Stomach (tissue), 8 donors: ENCODE measurements at regions not wholly inside any gene's neighbourhood (a gene's known extent, or its start where the extent isn't known, plus 50 kb on each side); places are given as distances from the start of the nearest gene placed in this dataset.

Experiments
- DNase-seq, 2 donors: peaks; one replicate each; pipeline versions ENCODE4 v3.0.0 to v3.0.0-alpha.2; 2013 to 2019
- H3K27ac ChIP-seq, 5 donors: fragments of 200-600 bp in 4 of 5; sonication (generic) in 4 of 5; one replicate each; pipeline ENCODE4 v1.5.1; 2013 to 2019; ENCODE audit warnings: mild to moderate bottlenecking in 1 of 5, moderate library complexity in 1 of 5
- H3K27me3 ChIP-seq, 3 donors: fragments of 200-600 bp; sonication (generic); one replicate each; pipeline ENCODE4 v1.5.1; 2017 to 2019; ENCODE audit warnings: mixed run types in 1 of 3
- H3K36me3 ChIP-seq, 4 donors: fragments of 200-600 bp; sonication (generic); 1 replicate in 3 of 4; 2 replicates in 1 of 4; pipeline ENCODE4 v1.5.1; 2016 to 2019
- H3K4me1 ChIP-seq, 4 donors: fragments of 200-600 bp; sonication (generic); one replicate each; pipeline ENCODE4 v1.5.1; 2016 to 2019
- H3K4me3 ChIP-seq, 4 donors: fragments of 200-600 bp; sonication (generic) in 3 of 4; one replicate each; pipeline ENCODE4 v1.5.1; 2016 to 2019; ENCODE audit warnings: mild to moderate bottlenecking in 1 of 4
- H3K9me3 ChIP-seq, 4 donors: fragments of 200-600 bp; sonication (generic); one replicate each; pipeline ENCODE4 v1.5.1; 2016 to 2019
- CTCF ChIP-seq, 7 experiments: fragments of 450-650 bp in 4 of 7; fragments of 200-600 bp in 3 of 7; sonication (generic) in 3 of 7; IDR thresholded peaks; one replicate each; pipeline ENCODE4 v1.5.1; 2016 to 2019; ENCODE audit warnings: antibody characterized with exemption in 7 of 7, control low read depth in 2 of 7, mild to moderate bottlenecking in 1 of 7
- EP300 ChIP-seq: sonication (generic); formaldehyde crosslinking; IDR thresholded peaks from one replicate; pipeline ENCODE4 v1.6.1; 2017; ENCODE audit warnings: antibody characterized with exemption
- POLR2A ChIP-seq, 4 donors: fragments of 450-650 bp; IDR thresholded peaks; one replicate each; pipeline ENCODE4 v1.6.1; 2016; ENCODE audit warnings: antibody characterized with exemption in 4 of 4, control low read depth in 2 of 4, mild to moderate bottlenecking in 1 of 4, moderate library complexity in 1 of 4
- POLR2AphosphoS5 ChIP-seq, 3 donors: sonication (generic); formaldehyde crosslinking; IDR thresholded peaks; one replicate each; pipeline ENCODE4 v1.6.1; 2016; ENCODE audit warnings: antibody characterized with exemption in 3 of 3
- WGBS, 5 donors: extraction: QIAGEN DNeasy Blood & Tissue Kit in 3 of 5; methylation state at CpG; one replicate each; pipeline versions ENCODE4 v1.1.5 to v1.1.7; 2013 to 2018; 5-methylcytosine and 5-hydroxymethylcytosine counted together
- intact Hi-C: fragments of 100-400 bp; cut with DNase I; formaldehyde crosslinking; loops from one replicate; pipeline ENCODE4 v1.15.1; 2023; ENCODE audit warnings: low total_unique reads
- donor health status: healthy with polysubstance abuse.
- donor health status: Bipolar disorder and iron deficiency.
- donor health status: healthy.

GRCh38 chr4:130855533-130855932, 1759.6 kb downstream of the C4orf33 start:
- TF ChIP-seq EP300, result no peak
- no peak for TF ChIP-seq POLR2AphosphoS5 (IDR thresholded peaks at IDR 0.05)
- TF ChIP-seq POLR2A (IDR thresholded peaks at IDR 0.05), result no peak
- no peak for TF ChIP-seq CTCF (IDR thresholded peaks at IDR 0.05)
- intact Hi-C loops, result no loop called here
- Histone ChIP-seq H3K27ac (no peak overlapping the region), H3K36me3 (no peaks in the 10 kb centered on the region), H3K4me1 (peaks cover 0 to 3% (median 1%) of the 10 kb centered on the region in 4 donors), H3K4me3 (no peak overlapping the region), H3K27me3 (no peaks in the 10 kb centered on the region), H3K9me3 (no peaks in the 10 kb centered on the region)
- WGBS, 5 donors, result 43 to 48% (median 44%) methylated on average over 3 of the region's 3 CpGs
- peak in 1 of 2 donors; percentile 17 for DNase-seq

DNA sequence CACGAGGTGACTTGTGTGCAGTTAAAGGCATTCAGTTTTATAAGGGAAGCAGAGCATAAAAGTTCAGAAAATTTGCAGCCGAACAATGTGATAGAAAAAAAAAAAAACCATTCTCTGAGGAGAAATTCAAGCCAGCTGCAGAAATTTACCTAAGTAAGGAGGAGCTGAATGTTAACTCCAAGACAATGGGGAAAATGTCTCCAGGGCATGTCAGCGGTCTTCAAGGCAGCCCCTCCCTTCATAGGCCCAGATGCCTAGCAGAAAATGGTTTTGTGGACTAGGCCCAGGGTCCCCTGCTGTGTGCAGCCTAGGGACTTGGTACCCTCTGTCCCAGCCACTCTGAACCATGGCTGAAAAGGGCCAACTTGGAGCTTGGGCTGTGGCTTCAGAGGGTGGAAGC, 1764.0 kb downstream of the C4orf33 start:
- Histone ChIP-seq H3K27ac (no peak overlapping the region), H3K36me3 (no peaks in the 10 kb centered on the region), H3K27me3 (no peaks in the 10 kb centered on the region), H3K9me3 (no peaks in the 10 kb centered on the region), H3K4me1 (no peaks in the 10 kb centered on the region), H3K4me3 (no peak overlapping the region)
- TF ChIP-seq POLR2A (IDR thresholded peaks at IDR 0.05), result no peak
- no peak for TF ChIP-seq POLR2AphosphoS5 (IDR thresholded peaks at IDR 0.05)
- no peak for TF ChIP-seq CTCF (IDR thresholded peaks at IDR 0.05)
- TF ChIP-seq EP300, result no peak
- WGBS, 5 donors, result 77 to 90% (median 85%) methylated on average over 3 of the region's 3 CpGs
- no peak for DNase-seq
- intact Hi-C loops, result no loop called here

- intact Hi-C loops, result no loop called here
- H3K27ac ChIP-seq, result no peak overlapping the region
- no peaks in the 10 kb centered on the region for H3K9me3 ChIP-seq
- no peaks in the 10 kb centered on the region for H3K27me3 ChIP-seq
- no peak overlapping the region for H3K4me3 ChIP-seq
- no peak for TF ChIP-seq POLR2AphosphoS5 (IDR thresholded peaks at IDR 0.05)
- TF ChIP-seq CTCF (IDR thresholded peaks at IDR 0.05), result no peak
- no peak for TF ChIP-seq POLR2A (IDR thresholded peaks at IDR 0.05)
- TF ChIP-seq EP300, result no peak
- no peak for DNase-seq
- no peaks in the 10 kb centered on the region for H3K36me3 ChIP-seq
- H3K4me1 ChIP-seq, result no peaks in the 10 kb centered on the region
Measured at GRCh38 chr4:130896920-130897319, 1801.0 kb downstream of the C4orf33 start.

DNA sequence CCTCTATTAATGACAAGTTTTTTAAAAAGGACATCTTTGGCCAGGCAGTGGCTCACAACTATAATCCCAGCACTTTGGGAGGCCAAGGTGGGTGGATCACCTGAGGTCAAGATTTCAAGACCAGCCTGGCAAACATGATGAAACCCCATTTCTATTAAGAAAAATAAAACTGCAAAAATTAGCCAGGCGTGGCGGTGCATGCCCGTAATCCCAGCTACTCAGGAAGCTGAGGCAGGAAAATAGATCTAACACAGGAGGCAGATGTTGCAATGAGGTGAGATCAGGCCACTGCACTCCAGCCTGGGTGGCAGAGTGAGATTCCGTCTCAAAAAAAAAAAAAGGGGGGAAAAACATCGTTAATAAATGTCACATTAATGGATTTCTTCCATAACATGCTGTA, 1805.4 kb downstream of the C4orf33 start:
- Histone ChIP-seq H3K4me1 (no peaks in the 10 kb centered on the region), H3K27ac (no peak overlapping the region), H3K4me3 (no peak overlapping the region), H3K9me3 (no peaks in the 10 kb centered on the region), H3K36me3 (no peaks in the 10 kb centered on the region), H3K27me3 (no peaks in the 10 kb centered on the region)
- intact Hi-C loops, result no loop called here
- no peak for TF ChIP-seq POLR2AphosphoS5 (IDR thresholded peaks at IDR 0.05)
- TF ChIP-seq CTCF (IDR thresholded peaks at IDR 0.05), result no peak
- TF ChIP-seq EP300, result no peak
- no peak for TF ChIP-seq POLR2A (IDR thresholded peaks at IDR 0.05)
- no peak for DNase-seq
- WGBS, 5 donors, result 54 to 75% (median 72%) methylated on average over 5 of the region's 5 CpGs
